Stimulated activated CD8-positive, alpha-beta memory T cell treated with anti-CD3 and anti-CD28 coated beads, Interleukin-12 subunit alpha, Interleukin-12 subunit beta, amount 100 ng/mL, for 24 hours (primary cell): ENCODE measurements at regions not wholly inside any gene's neighbourhood (a gene's known extent, or its start where the extent isn't known, plus 50 kb on each side); places are given as distances from the start of the nearest gene placed in this dataset.

ENCODE experiments used
- DNase-seq: peaks from one replicate; pipeline ENCODE4 v3.0.0-alpha.2; 2020; ENCODE audit errors: extremely low read depth

GRCh38 chr12:93299262-93299846 is 78.4 kb upstream of the NUDT4 start:
- DNase-seq, result no peak

GRCh38 chr12:93300611-93301021 is 77.1 kb upstream of the NUDT4 start:
- DNase-seq, result no peak

GRCh38 chr12:93302331-93303229 is 75.1 kb upstream of the NUDT4 start:
- DNase-seq, result no peak

- DNase-seq, result no peak
Observed at GRCh38 chr12:93306636-93307035, 71.1 kb upstream of the NUDT4 start.

GRCh38 chr12:93308281-93308680 is 69.4 kb upstream of the NUDT4 start:
- no peak for DNase-seq

GRCh38 chr12:93311827-93312226 is 65.9 kb upstream of the NUDT4 start:
- no peak for DNase-seq

GRCh38 chr12:93314177-93314497 is 63.6 kb upstream of the NUDT4 start:
- no peak for DNase-seq

GRCh38 chr12:93315385-93315906 is 62.3 kb upstream of the NUDT4 start:
- no peak for DNase-seq

GRCh38 chr12:93315907-93316622 is 61.7 kb upstream of the NUDT4 start:
- DNase-seq, result no peak

GRCh38 chr12:93316623-93316971 is 61.1 kb upstream of the NUDT4 start:
- DNase-seq, result no peak

GRCh38 chr12:93317227-93317626 is 60.5 kb upstream of the NUDT4 start:
- no peak for DNase-seq

- no peak for DNase-seq
Observed at GRCh38 chr12:93318720-93319522, 58.8 kb upstream of the NUDT4 start.

- no peak for DNase-seq
Observed at GRCh38 chr12:93319523-93320050, 58.1 kb upstream of the NUDT4 start.

- DNase-seq, result no peak
Observed at GRCh38 chr12:93322784-93323183, 54.9 kb upstream of the NUDT4 start.

- no peak for DNase-seq
Observed at GRCh38 chr12:93323625-93324329, 53.9 kb upstream of the NUDT4 start.

- DNase-seq, result no peak
Observed at GRCh38 chr12:93325855-93326254, 51.9 kb upstream of the NUDT4 start.
